HEK293T (cell line): ENCODE measurements at regions not wholly inside any gene's neighbourhood (a gene's known extent, or its start where the extent isn't known, plus 50 kb on each side); places are given as distances from the start of the nearest gene placed in this dataset.

Source experiments
- CTCF ChIA-PET: fragments of 350-600 bp; formaldehyde crosslinking; extraction: SDS; loops from one replicate; lab custom pipeline; 2021; ENCODE audit warnings: antibody characterized with exemption, inconsistent platforms; lab: Yijun Ruan, JAX
- POLR2A ChIA-PET: fragments of 350-600 bp; formaldehyde crosslinking; extraction: SDS; loops from one replicate; lab custom pipeline; 2020; ENCODE audit warnings: antibody characterized with exemption, inconsistent platforms; lab: Yijun Ruan, JAX
- DNase-seq: peaks from one replicate; pipeline ENCODE4 v3.0.0; 2012; ENCODE audit warnings: mixed read lengths; ENCODE audit errors: extremely low spot score
- ARNT ChIP-seq: fragments of 450-650 bp; IDR thresholded peaks from 2 replicates; pipeline ENCODE4 v1.6.1; 2017; ENCODE audit warnings: mild to moderate bottlenecking
- BHLHE40 ChIP-seq: fragments of 450-650 bp; IDR thresholded peaks from 2 replicates; pipeline ENCODE4 v1.6.1; 2016; ENCODE audit warnings: mild to moderate bottlenecking, moderate library complexity, borderline replicate concordance
- CTBP1 ChIP-seq: fragments of 450-650 bp; IDR thresholded peaks from 2 replicates; pipeline ENCODE4 v1.6.1; 2016; ENCODE audit warnings: borderline replicate concordance
- ELF4 ChIP-seq: fragments of 450-650 bp; IDR thresholded peaks from 2 replicates; pipeline ENCODE4 v1.6.1; 2017; ENCODE audit warnings: antibody characterized with exemption
- FOXA1 ChIP-seq: fragments of 450-650 bp; IDR thresholded peaks from 2 replicates; pipeline ENCODE4 v1.6.1; 2016; ENCODE audit warnings: mild to moderate bottlenecking
- FOXK2 ChIP-seq: fragments of 450-650 bp; IDR thresholded peaks from 2 replicates; pipeline ENCODE4 v1.6.1; 2016; ENCODE audit warnings: mild to moderate bottlenecking
- FOXM1 ChIP-seq: fragments of 450-650 bp; IDR thresholded peaks from 2 replicates; pipeline ENCODE4 v1.6.1; 2017; ENCODE audit warnings: mild to moderate bottlenecking, borderline replicate concordance
- HDGF ChIP-seq: fragments of 450-650 bp; IDR thresholded peaks from 2 replicates; pipeline ENCODE4 v1.6.1; 2017; ENCODE audit warnings: antibody characterized with exemption, borderline replicate concordance
- L3MBTL2 ChIP-seq: fragments of 450-650 bp; conservative IDR thresholded peaks from 2 replicates; pipeline ENCODE4 v1.6.1; 2016; ENCODE audit warnings: mild to moderate bottlenecking
- LEF1 ChIP-seq: fragments of 450-650 bp; IDR thresholded peaks from 2 replicates; pipeline ENCODE4 v1.6.1; 2017; ENCODE audit warnings: mild to moderate bottlenecking, borderline replicate concordance
- NFRKB ChIP-seq: fragments of 450-650 bp; IDR thresholded peaks from 2 replicates; pipeline ENCODE4 v1.6.1; 2016; ENCODE audit warnings: mild to moderate bottlenecking, moderate library complexity
- PKNOX1 ChIP-seq: fragments of 450-650 bp; IDR thresholded peaks from 2 replicates; pipeline ENCODE4 v1.6.1; 2016
- SP1 ChIP-seq: fragments of 450-650 bp; IDR thresholded peaks from 2 replicates; pipeline ENCODE4 v1.6.1; 2017
- SUZ12 ChIP-seq: fragments of 450-650 bp; IDR thresholded peaks from 2 replicates; pipeline ENCODE4 v1.6.1; 2016; ENCODE audit warnings: mild to moderate bottlenecking
- TARDBP ChIP-seq: fragments of 450-650 bp; IDR thresholded peaks from 2 replicates; pipeline ENCODE4 v1.6.1; 2016
- ZNF384 ChIP-seq: fragments of 450-650 bp; IDR thresholded peaks from 2 replicates; pipeline ENCODE4 v1.6.1; 2016

- TF ChIP-seq FOXA1 (no peak), PKNOX1 (no peak), ARNT (no peak), ELF4 (no peak), L3MBTL2 (no peak), HDGF (no peak), FOXK2 (no peak), SP1 (no peak), NFRKB (no peak), SUZ12 (no peak), CTBP1 (no peak), ZNF384 (no peak), BHLHE40 (no peak), LEF1 (no peak)
- CTCF ChIA-PET: no interaction called here
- POLR2A ChIA-PET: no interaction called here
- DNase-seq: no peak
Measured at GRCh38 chr4:59400334-59400733, 1799.8 kb upstream of the ADGRL3 start.

GRCh38 chr4:59409647-59410046 is 1790.5 kb upstream of the ADGRL3 start:
- TF ChIP-seq SP1 (no peak), ELF4 (no peak), NFRKB (no peak), SUZ12 (no peak), L3MBTL2 (no peak), HDGF (no peak), FOXM1 (no peak), TARDBP (no peak), FOXA1 (no peak), LEF1 (no peak), FOXK2 (no peak), BHLHE40 (no peak), ZNF384 (no peak)
- CTCF ChIA-PET: no interaction called here

GRCh38 chr4:59412739-59413138 is 1787.4 kb upstream of the ADGRL3 start:
- no peak for DNase-seq
- POLR2A ChIA-PET: no interaction called here
- CTCF ChIA-PET: no interaction called here
- TF ChIP-seq FOXK2 (no peak), PKNOX1 (no peak), NFRKB (no peak), HDGF (no peak), ELF4 (no peak), SUZ12 (no peak), SP1 (no peak), BHLHE40 (no peak), ARNT (no peak), FOXM1 (no peak), TARDBP (no peak), ZNF384 (no peak), FOXA1 (no peak), LEF1 (no peak), L3MBTL2 (no peak), CTBP1 (no peak)

More at GRCh38 chr4:59409647-59410046, 1790.5 kb upstream of the ADGRL3 start:
- no peak for DNase-seq
- POLR2A ChIA-PET: no interaction called here

GRCh38 chr4:59455751-59456150 is 1744.4 kb upstream of the ADGRL3 start:
- no peak for DNase-seq
- CTCF ChIA-PET: no interaction called here
- POLR2A ChIA-PET: no interaction called here
- TF ChIP-seq FOXA1: no peak
- no peak for TF ChIP-seq PKNOX1
- TF ChIP-seq HDGF: no peak
- TF ChIP-seq SUZ12: no peak
- TF ChIP-seq FOXM1: no peak
- TF ChIP-seq BHLHE40: no peak

GRCh38 chr4:59457576-59457975 is 1742.5 kb upstream of the ADGRL3 start:
- TF ChIP-seq FOXA1: no peak
- no peak for TF ChIP-seq ARNT
- no peak for TF ChIP-seq CTBP1
- no peak for TF ChIP-seq ELF4
- TF ChIP-seq TARDBP: no peak
- TF ChIP-seq SUZ12: no peak
- no peak for TF ChIP-seq SP1
- TF ChIP-seq BHLHE40: no peak
- no peak for TF ChIP-seq FOXK2
- ChIA-PET CTCF (no interaction called here), POLR2A (no interaction called here)
- no peak for DNase-seq

GRCh38 chr4:59484944-59485343 is 1715.2 kb upstream of the ADGRL3 start:
- POLR2A ChIA-PET: no interaction called here
- no peak for DNase-seq
- CTCF ChIA-PET: no interaction called here
- TF ChIP-seq ARNT (no peak), FOXM1 (no peak), FOXA1 (no peak), HDGF (no peak), LEF1 (no peak), SP1 (no peak), NFRKB (no peak), ZNF384 (no peak), ELF4 (no peak), SUZ12 (no peak), PKNOX1 (no peak), TARDBP (no peak), FOXK2 (no peak), BHLHE40 (no peak), CTBP1 (no peak), L3MBTL2 (no peak)
